Psoas muscle (tissue), 7 donors: ENCODE measurements at regions not wholly inside any gene's neighbourhood (a gene's known extent, or its start where the extent isn't known, plus 50 kb on each side); places are given as distances from the start of the nearest gene placed in this dataset.
"Not testable (repeated sequence)": the region's sequence is repeated elsewhere in the genome, so short reads cannot be mapped to it uniquely, and the experiment has no call there.

Source experiments
- ATAC-seq, 4 donors: fragments of 200-7000 bp; cut with Tn5 transposase; one replicate each; pipeline ENCODE4 v1.9.1; 2020; ENCODE audit warnings: moderate library complexity in 3 of 4, mild to moderate bottlenecking in 2 of 4
- DNase-seq, 2 donors: peaks; one replicate each; pipeline ENCODE4 v3.0.0-alpha.2; 2020
- H3K27ac ChIP-seq: fragments of 200-600 bp; one replicate; pipeline ENCODE4 v1.8.0; 2022
- H3K27me3 ChIP-seq, 3 donors: fragments of 200-600 bp in 1 of 3; one replicate each; pipeline versions ENCODE4 v1.6.1 to v1.8.0; 2013 to 2022; ENCODE audit warnings: low read length in 2 of 3, mild to moderate bottlenecking in 2 of 3, moderate library complexity in 1 of 3; ENCODE audit not compliant: insufficient read depth in 3 of 3
- H3K36me3 ChIP-seq, 2 donors: fragments of 200-600 bp in 1 of 2; one replicate each; pipeline versions ENCODE4 v1.6.1 to v1.8.0; 2013 to 2022; ENCODE audit warnings: low read depth in 1 of 2, mild to moderate bottlenecking in 1 of 2, moderate library complexity in 1 of 2; ENCODE audit not compliant: insufficient read depth in 1 of 2
- H3K4me1 ChIP-seq: fragments of 200-600 bp; one replicate; pipeline ENCODE4 v1.8.0; 2022
- H3K4me3 ChIP-seq: fragments of 200-600 bp; one replicate; pipeline ENCODE4 v1.8.0; 2022; ENCODE audit warnings: mild to moderate bottlenecking
- H3K9me3 ChIP-seq: fragments of 200-600 bp; one replicate; pipeline ENCODE4 v1.8.0; 2022
- WGBS, 3 donors: extraction: QIAGEN DNeasy Blood & Tissue Kit; methylation state at CpG; one replicate each; pipeline versions ENCODE4 v1.1.6 to v1.1.7; 2013; 5-methylcytosine and 5-hydroxymethylcytosine counted together
- intact Hi-C, 2 donors: fragments of 100-400 bp; cut with DNase I; formaldehyde crosslinking; loops; one replicate each; pipeline versions ENCODE4 v1.11.0 to v1.14.2; 2022
- TF ChIP-seq, protein P1 (sequence below): fragments of 200-600 bp; IDR thresholded peaks from one replicate; pipeline ENCODE4 v1.8.0; 2022; ENCODE audit warnings: antibody characterized with exemption
- donor health status: healthy with polysubstance abuse.
- donor health status: DM: no; HTN: no; CAD: no; lungs with moderate emphysema.
- donor health status: Bipolar disorder and iron deficiency.
- donor health status: healthy.
- donor health status: DM: yes; HTN: yes; CAD: no.
- donor health status: DM: no; HTN: no; CAD: no.
- donor health status: DM: yes; HTN: yes; CAD: no.

DNA sequence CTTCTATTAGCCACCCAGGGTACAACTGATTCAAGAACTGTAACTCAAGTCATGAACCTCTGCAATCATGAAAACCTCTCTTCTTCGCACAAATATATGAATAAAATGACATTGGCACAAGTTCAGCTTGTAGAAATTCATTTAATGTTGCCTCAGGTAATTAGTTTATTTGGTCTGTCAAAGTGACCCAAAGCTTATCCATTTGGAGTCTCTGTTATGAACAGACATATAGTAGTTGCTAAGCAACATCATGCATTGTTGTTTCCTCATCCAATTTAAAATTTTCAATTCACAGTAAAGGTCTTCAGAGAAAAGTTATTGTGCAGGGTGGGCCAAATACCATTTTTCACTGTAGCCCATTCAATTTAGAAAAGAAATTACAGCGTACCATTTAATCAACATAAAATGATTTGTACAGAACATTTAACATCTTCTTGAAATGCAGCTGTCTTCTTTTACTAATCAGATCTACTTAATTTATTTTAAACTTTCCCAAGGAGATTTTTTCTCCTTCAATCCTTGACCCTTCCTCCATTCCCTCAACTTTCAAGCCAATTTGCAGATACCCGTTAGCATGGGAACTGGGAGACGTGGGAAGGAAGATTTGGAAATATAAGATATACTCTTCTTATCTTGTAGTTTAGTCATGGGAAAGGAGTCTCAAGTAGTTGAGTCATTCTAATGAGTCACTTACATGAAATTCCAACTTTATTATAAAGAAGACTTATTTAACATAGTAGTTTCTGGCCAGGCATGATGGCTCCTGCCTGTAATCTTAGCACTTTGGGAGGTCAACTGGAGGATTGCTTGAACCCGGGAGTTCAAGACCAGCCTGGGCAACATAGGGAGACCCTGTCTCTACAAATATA lies 231.3 kb downstream of the ATPSCKMT start:
- intact Hi-C loops = no loop called here
- DNase-seq (no peak), ATAC-seq (no peak)
- Histone ChIP-seq H3K36me3 (no peaks in the 10 kb centered on the region), H3K4me3 (no peak overlapping the region), H3K9me3 (no peaks in the 10 kb centered on the region), H3K27me3 (no peaks in the 10 kb centered on the region), H3K4me1 (no peaks in the 10 kb centered on the region), H3K27ac (no peak overlapping the region)
- TF ChIP-seq, protein P1, sequence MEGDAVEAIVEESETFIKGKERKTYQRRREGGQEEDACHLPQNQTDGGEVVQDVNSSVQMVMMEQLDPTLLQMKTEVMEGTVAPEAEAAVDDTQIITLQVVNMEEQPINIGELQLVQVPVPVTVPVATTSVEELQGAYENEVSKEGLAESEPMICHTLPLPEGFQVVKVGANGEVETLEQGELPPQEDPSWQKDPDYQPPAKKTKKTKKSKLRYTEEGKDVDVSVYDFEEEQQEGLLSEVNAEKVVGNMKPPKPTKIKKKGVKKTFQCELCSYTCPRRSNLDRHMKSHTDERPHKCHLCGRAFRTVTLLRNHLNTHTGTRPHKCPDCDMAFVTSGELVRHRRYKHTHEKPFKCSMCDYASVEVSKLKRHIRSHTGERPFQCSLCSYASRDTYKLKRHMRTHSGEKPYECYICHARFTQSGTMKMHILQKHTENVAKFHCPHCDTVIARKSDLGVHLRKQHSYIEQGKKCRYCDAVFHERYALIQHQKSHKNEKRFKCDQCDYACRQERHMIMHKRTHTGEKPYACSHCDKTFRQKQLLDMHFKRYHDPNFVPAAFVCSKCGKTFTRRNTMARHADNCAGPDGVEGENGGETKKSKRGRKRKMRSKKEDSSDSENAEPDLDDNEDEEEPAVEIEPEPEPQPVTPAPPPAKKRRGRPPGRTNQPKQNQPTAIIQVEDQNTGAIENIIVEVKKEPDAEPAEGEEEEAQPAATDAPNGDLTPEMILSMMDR = no peak
- 75 to 77% (median 75%) methylated on average over 5 of the region's 5 CpGs for WGBS, 3 donors

DNA sequence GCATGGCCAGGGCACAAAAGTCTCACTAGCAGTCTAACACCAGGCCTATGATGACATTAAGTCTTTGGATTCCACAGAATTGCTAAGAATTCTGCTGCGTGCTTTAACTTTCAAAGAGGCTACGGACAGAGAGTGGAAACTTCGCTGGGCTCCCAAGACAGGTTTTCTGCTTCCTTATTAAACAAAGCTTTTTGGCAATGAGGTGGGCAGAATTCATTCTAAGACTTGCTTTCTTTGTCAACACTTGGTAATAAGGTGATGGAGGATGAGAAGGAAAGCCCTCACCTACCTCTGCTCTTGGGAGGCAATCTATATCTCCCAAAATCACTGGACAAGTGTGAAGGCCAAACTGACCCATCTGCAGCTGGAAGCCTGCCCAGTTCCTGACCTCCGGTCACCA lies 231.9 kb downstream of the ATPSCKMT start:
- no peaks in the 10 kb centered on the region for H3K36me3 ChIP-seq
- no peak for ATAC-seq
- no peak overlapping the region for H3K4me3 ChIP-seq
- intact Hi-C loops = no loop called here
- no peak overlapping the region for H3K27ac ChIP-seq
- H3K4me1 ChIP-seq = no peaks in the 10 kb centered on the region
- DNase-seq = no peak
- no peaks in the 10 kb centered on the region for H3K27me3 ChIP-seq
- TF ChIP-seq, protein P1 = no peak
- 67 to 86% (median 72%) methylated on average over 4 of the region's 4 CpGs for WGBS, 3 donors
- H3K9me3 ChIP-seq = no peaks in the 10 kb centered on the region

DNA sequence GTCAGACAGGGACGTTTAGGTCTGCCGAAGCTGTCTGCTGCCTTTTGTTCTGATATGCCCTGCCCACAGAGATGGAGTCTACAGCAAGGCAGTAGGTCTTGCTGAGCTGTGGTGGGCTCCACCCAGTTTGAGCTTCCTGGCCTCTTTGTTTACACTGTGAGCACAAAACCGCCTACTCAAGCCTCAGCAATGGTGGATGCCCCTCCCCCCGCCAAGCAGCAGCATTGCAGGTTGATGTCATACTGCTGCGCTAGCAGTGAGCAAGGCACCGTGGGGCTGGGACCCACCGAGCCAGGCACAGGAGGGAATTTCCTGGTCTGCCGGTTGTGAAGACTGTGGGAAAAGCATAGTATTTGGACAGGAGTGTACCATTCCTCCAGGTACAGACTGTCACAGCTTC lies 233.1 kb downstream of the ATPSCKMT start:
- ATAC-seq, H3K27ac ChIP-seq, DNase-seq, H3K4me1 ChIP-seq, H3K4me3 ChIP-seq, intact Hi-C loops, H3K27me3 ChIP-seq, H3K9me3 ChIP-seq, H3K36me3 ChIP-seq: not testable (repeated sequence)
- WGBS, 3 donors = 81 to 85% (median 85%) methylated on average over 8 of the region's 8 CpGs

DNA sequence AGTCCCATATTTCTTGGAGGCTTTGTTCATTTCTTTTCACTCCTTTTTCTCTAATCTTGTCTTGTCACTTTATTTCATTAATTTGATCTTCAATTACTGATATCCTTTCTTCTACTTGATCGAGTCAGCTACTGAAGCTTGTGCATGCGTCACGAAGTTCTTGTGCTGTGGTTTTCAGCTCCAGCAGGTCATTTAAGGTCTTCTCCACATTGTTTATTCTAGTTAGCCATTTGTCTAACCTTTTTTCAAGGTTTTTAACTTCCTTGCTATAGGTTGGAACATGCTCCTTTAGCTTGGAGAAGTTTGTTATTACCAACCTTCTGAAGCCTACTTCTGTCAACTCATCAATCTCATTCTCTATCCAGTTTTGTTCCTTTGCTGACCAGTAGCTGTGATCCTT lies 234.0 kb downstream of the ATPSCKMT start:
- H3K27me3 ChIP-seq, intact Hi-C loops, H3K4me3 ChIP-seq, DNase-seq, H3K9me3 ChIP-seq, H3K27ac ChIP-seq, H3K4me1 ChIP-seq, H3K36me3 ChIP-seq, ATAC-seq: not testable (repeated sequence)
- 87 to 91% (median 91%) methylated on average over 3 of the region's 3 CpGs for WGBS, 3 donors

DNA sequence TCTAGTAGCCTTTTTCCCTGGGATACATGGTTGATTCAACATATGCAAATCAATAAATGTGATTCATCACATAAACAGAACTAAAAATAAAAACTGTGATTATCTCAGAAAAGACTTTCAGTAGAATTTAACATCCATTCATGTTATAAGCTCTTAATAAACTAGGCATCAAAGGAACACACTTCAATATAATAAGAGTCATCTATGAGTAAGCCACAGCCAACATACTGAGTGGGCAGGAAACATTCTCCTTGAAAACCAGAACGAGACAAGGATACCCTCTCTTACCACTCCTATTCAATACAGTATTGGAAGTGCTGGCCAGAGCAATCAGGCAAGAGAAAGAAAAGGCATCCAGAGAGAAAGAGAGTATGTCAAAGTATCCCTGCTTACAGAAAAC lies 239.9 kb downstream of the ATPSCKMT start:
- TF ChIP-seq, protein P1 = no peak
- Histone ChIP-seq H3K36me3 (no peaks in the 10 kb centered on the region), H3K27ac (no peak overlapping the region), H3K4me1 (no peaks in the 10 kb centered on the region), H3K9me3 (no peaks in the 10 kb centered on the region), H3K27me3 (no peaks in the 10 kb centered on the region), H3K4me3 (no peak overlapping the region)
- no peak for DNase-seq
- ATAC-seq = no peak
- WGBS, 3 donors = 30 to 47% (median 35%) methylated on average over 1 of the region's 1 CpG
- intact Hi-C loops = no loop called here
